Colonic mucosa (tissue), 4 donors: ENCODE measurements at regions not wholly inside any gene's neighbourhood (a gene's known extent, or its start where the extent isn't known, plus 50 kb on each side); places are given as distances from the start of the nearest gene placed in this dataset.

ENCODE experiments used
- DNase-seq: peaks from one replicate; pipeline ENCODE4 v3.0.0-alpha.2; 2020
- H3K27ac ChIP-seq: fragments of 200-600 bp; one replicate; pipeline ENCODE4 v1.8.0; 2021
- H3K27me3 ChIP-seq: fragments of 200-600 bp; one replicate; pipeline ENCODE4 v1.8.0; 2021
- H3K36me3 ChIP-seq: fragments of 200-600 bp; one replicate; pipeline ENCODE4 v1.8.0; 2021
- H3K4me1 ChIP-seq: fragments of 200-600 bp; one replicate; pipeline ENCODE4 v1.8.0; 2021; ENCODE audit warnings: mild to moderate bottlenecking
- H3K4me3 ChIP-seq: fragments of 200-600 bp; one replicate; pipeline ENCODE4 v1.8.0; 2021
- H3K9ac ChIP-seq, 2 donors: one replicate each; pipeline ENCODE4 v1.7.0; 2013; ENCODE audit warnings: control low read depth in 2 of 2, low read depth in 2 of 2, low read length in 2 of 2
- H3K9me3 ChIP-seq: fragments of 200-600 bp; one replicate; pipeline ENCODE4 v1.8.0; 2021
- CTCF ChIP-seq: fragments of 200-600 bp; IDR thresholded peaks from one replicate; pipeline ENCODE4 v1.8.0; 2022; ENCODE audit warnings: antibody characterized with exemption, mild to moderate bottlenecking
- intact Hi-C: fragments of 100-400 bp; cut with DNase I; formaldehyde crosslinking; loops from one replicate; pipeline ENCODE4 v1.14.1; 2022
- donor health status: healthy.
- donor health status: DM: no; HTN: no; CAD: no.
- donor health status: DM: no; HTN: no; CAD: no.

GRCh38 chr16:87132361-87133014 lies 184.7 kb downstream of the C16orf95 start:
- intact Hi-C loops, result no loop called here
- Histone ChIP-seq H3K4me3 (no peak overlapping the region), H3K27me3 (no peaks in the 10 kb centered on the region), H3K9ac (no peak overlapping the region), H3K36me3 (no peaks in the 10 kb centered on the region), H3K9me3 (no peaks in the 10 kb centered on the region), H3K4me1 (no peaks in the 10 kb centered on the region), H3K27ac (no peak overlapping the region)
- TF ChIP-seq CTCF, result no peak
- no peak for DNase-seq

GRCh38 chr16:87133112-87133850 lies 183.9 kb downstream of the C16orf95 start:
- no peaks in the 10 kb centered on the region for H3K36me3 ChIP-seq
- H3K27ac ChIP-seq, result no peak overlapping the region
- H3K4me1 ChIP-seq, result no peaks in the 10 kb centered on the region
- intact Hi-C loops, result no loop called here
- no peaks in the 10 kb centered on the region for H3K27me3 ChIP-seq
- no peaks in the 10 kb centered on the region for H3K9me3 ChIP-seq
- TF ChIP-seq CTCF, result no peak
- DNase-seq, result no peak
- no peak overlapping the region for H3K4me3 ChIP-seq
- H3K9ac ChIP-seq, result no peak overlapping the region

- no peaks in the 10 kb centered on the region for H3K36me3 ChIP-seq
- DNase-seq, result no peak
- H3K4me1 ChIP-seq, result no peaks in the 10 kb centered on the region
- H3K27ac ChIP-seq, result no peak overlapping the region
- H3K9ac ChIP-seq, result no peak overlapping the region
- TF ChIP-seq CTCF, result no peak
- intact Hi-C loops, result no loop called here
- no peaks in the 10 kb centered on the region for H3K9me3 ChIP-seq
- H3K27me3 ChIP-seq, result no peaks in the 10 kb centered on the region
- no peak overlapping the region for H3K4me3 ChIP-seq
Observed at GRCh38 chr16:87133966-87134627, 183.1 kb downstream of the C16orf95 start.

- Histone ChIP-seq H3K36me3 (no peaks in the 10 kb centered on the region), H3K9me3 (no peaks in the 10 kb centered on the region), H3K4me1 (no peaks in the 10 kb centered on the region), H3K27ac (no peak overlapping the region), H3K9ac (no peak overlapping the region), H3K4me3 (no peak overlapping the region), H3K27me3 (no peaks in the 10 kb centered on the region)
- no peak for TF ChIP-seq CTCF
- intact Hi-C loops, result no loop called here
- no peak for DNase-seq
Observed at GRCh38 chr16:87134628-87134995, 182.6 kb downstream of the C16orf95 start.

- H3K9me3 ChIP-seq, result no peaks in the 10 kb centered on the region
- no peak overlapping the region for H3K27ac ChIP-seq
- H3K36me3 ChIP-seq, result no peaks in the 10 kb centered on the region
- H3K4me1 ChIP-seq, result no peaks in the 10 kb centered on the region
- no peaks in the 10 kb centered on the region for H3K27me3 ChIP-seq
- H3K9ac ChIP-seq, result no peak overlapping the region
- TF ChIP-seq CTCF, result no peak
- no peak overlapping the region for H3K4me3 ChIP-seq
- intact Hi-C loops, result no loop called here
- no peak for DNase-seq
Observed at GRCh38 chr16:87135246-87136030, 181.8 kb downstream of the C16orf95 start.
